GM18511 (cell line): ENCODE measurements at regions not wholly inside any gene's neighbourhood (a gene's known extent, or its start where the extent isn't known, plus 50 kb on each side); places are given as distances from the start of the nearest gene placed in this dataset.
"Not testable (repeated sequence)": the region's sequence is repeated elsewhere in the genome, so short reads cannot be mapped to it uniquely, and the experiment has no call there.

Source experiments
- ATAC-seq: cut with Tn5 transposase; IDR thresholded peaks from one replicate; pipeline ENCODE4 v1.9.1; 2021; ENCODE audit warnings: mild to moderate bottlenecking, moderate library complexity; ENCODE audit not compliant: unreplicated experiment

DNA sequence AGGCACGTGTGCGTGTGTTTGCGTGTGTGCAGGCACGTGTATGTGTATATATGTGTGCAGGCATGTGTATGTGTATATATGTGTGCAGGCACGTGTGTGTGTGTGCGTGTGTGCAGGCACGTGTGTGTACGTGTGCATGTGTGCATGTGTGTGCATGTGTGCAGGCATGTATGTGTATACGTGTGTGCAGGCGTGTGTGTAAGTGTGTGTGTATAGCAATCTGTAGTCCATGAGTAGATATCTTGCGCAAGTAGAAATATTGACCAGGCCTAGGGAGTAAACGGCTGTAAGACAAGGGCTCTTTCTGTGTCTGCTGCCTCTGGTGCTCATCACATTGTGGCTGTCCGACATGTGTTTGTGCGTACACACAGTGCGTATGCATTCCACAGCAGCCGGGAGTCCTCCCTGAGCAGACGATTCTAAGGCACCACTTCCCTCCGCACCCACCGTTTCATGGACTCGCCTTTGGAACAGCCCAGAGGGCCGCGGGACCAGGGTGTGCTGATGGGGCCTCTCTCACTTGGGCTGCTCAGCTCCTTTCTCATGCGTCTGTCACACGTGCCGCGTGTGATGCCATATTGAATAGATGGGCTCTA lies 167.6 kb downstream of the ERMARD start:
- ATAC-seq = no peak

DNA sequence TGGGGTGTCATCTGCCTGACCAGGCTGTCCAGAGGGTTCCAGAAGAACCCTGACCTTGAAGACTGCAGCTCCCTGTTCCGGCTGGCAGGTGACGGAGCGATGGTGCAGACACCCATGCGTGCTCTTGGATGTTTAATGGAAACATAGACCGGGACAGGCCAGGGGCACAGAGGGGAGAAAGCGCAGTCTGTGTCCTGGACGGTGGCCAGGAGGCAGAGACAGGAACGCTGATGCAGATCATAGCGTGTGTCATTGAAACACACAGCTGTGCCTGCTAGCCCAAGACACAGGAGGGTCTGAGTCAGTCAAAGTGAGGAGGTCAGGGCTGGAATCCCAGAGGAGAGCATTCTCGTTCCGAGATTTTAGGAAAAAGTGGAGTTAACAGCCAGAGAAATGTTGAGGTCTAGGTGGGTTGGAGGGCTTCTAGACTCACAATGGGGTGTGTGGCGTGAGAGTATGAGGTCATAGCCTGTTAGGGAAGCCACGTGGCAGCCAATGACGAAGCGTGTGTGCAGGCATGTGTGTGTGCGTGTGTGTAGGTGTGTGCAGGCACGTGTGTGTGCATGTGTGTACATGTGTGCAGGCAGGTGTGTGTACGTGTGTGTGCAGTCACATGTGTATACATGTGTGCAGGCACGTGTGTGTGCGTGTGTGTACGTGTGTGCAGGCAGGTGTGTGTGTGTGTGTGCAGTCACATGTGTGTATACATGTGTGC lies 167.0 kb downstream of the ERMARD start:
- ATAC-seq = no peak

DNA sequence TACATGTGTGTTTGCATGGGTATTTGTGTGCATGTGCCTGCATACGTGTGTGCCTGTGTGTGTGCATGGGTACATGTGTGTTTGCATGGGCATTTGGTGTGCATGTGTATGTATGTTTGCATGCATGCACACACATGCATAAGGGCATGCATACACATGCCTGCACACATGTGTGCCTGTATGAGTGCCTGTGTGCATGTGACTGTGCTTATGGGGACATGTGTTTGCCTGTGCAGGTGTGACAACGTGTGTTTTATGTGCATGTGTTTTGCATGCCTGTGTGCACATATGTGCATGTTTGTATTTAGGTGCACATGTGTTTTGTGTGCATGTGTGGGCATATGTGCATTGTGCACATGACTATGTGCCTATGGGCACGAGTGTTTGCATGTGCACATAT lies 165.7 kb downstream of the ERMARD start:
- ATAC-seq = no peak

DNA sequence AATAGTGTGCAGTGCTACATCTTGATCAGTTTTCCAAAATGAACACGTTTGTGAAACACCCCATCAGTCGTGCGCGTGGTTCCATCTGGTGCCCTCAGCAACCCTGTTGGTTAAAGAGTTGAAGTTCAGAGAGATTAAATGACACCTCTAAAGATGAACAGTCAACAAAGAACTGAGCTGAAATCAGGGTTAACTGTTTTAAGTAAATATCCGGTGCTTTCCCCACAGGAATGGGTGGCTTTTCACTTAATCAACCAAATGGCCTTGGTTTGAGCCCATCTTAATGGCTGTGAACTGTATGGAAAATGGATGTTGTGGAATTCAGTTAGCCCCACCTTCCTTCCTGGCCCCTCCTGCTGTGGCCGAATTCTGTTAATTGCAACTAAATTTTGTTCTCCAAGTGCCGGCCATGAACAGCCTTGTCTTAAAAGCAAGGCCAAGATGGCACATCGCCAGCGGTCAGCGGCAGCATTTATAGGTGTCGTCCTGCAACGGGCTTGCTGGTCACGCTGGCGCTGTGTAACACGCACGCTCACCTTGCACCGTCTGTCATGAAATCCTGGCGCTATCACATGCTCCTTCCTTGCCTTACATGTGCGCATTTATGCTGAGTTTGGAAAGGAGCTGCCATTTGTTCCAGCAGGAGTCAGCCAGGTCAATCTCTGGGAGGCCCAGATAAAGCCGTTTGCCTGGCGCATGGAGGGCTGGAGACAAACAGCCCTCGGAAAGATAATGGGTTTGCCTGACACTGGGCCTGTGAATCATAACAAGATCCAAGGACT lies 164.5 kb downstream of the ERMARD start:
- no peak for ATAC-seq

DNA sequence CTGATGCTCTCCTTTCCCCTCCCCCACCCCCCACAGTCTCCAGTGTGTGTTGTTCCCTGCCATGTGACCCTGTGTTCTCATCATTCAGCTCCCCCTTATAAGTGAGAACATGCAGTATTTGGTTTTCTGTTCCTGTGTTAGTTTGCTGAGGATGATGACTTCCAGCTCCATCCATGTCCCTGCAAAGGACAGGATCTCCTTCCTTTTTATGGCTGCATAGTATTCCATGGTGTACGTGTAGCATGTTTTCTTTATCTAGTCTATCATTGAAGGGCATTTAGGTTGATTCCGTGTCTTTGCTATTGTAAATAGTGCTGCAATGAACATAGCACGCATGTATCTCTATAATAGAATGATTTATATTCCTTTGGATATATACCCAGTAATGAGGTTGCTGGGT lies 162.3 kb downstream of the ERMARD start:
- not testable (repeated sequence) for ATAC-seq

DNA sequence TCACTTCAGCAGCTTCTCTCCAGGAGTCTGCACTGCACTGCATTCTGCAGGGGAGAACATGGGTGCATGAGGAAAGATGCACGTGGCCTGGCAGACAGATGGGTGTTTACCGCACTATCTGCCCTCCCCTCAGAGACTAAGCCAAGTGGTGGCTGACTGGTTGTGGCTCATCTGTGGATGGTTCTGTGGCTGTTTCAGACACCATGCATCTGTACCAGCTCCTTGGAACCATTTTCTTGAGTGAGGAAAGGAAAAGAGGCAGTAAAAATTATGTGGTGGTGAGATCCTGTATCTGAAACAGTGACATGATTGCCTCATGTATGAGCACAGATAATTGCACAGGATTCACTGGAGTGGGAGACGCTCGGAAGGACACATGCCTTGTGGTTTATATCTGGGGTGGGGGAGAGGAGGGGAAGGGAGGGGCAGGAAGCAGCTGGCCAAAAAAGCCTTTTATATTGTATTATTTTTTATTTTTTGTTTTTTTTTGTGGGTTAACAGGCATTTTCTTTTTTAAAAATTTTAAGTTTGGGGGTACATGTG lies 161.7 kb downstream of the ERMARD start:
- no peak for ATAC-seq

DNA sequence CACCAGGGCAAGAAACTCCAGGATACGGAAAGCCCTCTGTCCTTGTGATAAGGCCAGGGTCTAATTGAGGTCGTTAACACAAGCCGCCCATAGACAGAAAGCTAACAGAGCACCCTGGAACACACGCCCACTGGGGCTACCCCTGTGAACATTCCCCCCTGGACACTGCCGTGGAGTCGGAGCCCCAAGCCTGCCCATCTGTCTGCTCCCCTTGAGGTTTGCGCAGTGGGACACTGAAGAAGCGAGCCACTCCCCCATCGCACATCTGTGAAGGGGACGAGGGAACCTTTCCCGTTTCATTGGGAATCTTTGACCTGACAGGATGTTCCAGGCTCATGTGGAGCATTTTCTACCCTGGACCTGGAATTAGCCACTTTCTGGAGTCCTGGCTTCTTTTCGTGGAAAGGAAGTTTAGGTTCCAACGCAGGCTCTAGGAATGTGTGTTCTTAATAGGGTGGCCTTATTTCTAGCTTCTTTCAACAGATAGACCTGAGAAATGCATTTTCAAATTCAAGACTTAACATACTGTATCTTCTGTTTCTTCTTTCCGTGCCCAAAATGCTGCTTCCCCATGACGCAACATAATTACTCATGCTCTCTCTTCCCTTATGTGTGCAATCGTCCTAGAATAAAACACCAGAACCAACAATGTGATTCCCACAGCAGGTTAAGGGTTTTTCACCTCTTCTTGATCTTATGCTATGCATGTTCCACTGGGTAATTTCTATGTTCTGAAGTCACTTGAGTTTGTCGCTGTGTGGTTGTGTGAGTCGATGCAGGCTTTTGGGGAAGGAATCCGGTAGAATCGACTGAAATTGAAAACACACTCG lies 161.1 kb downstream of the ERMARD start:
- ATAC-seq = no peak

DNA sequence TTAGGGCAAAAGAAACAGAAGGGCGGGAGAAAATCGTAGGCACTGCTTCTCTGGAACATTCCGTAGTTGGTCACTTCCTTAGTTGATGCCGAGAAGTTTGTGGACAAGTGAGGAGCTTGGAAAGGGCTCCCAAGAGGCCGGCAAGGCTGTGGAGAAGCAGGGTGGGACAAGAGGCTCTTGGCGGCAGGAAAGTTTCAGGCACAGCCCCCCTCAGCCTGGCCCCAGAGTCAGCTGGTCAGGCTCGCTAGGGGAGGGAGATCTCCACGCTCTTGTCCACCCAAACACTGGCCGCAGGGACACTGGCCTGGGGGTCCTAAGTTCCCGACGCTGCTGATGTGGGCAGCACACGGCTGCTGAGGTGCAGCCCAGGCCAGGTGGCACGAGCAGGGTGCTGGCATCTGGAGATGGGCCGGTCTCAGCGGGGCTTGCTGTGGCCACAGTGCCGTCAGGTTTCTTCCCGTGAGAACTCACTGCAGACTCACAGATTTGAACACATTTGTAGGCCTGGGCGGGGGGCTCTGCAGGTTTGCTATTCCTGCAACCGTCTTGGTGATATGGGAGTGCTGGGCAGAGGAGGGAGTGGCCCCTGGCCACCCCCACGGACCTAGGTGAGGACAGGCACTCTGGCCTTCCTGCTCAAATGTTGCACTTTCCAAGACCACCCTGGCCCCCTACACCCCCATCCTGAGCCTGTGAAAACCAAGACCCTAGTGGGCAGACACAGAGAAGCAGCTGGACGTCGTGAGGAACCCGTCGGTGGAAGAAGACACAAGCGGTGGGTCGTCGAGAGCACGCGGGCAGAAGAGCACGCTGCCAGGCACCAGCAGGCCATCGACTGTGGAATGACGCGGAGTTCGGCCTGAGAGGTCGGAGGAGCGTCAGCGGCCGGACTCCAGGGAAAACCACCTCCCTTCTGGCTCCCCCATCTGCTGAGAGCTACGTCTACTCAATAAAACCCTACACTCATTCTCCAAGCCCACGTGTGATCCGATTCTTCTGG lies 160.1 kb downstream of the ERMARD start:
- ATAC-seq = no peak

DNA sequence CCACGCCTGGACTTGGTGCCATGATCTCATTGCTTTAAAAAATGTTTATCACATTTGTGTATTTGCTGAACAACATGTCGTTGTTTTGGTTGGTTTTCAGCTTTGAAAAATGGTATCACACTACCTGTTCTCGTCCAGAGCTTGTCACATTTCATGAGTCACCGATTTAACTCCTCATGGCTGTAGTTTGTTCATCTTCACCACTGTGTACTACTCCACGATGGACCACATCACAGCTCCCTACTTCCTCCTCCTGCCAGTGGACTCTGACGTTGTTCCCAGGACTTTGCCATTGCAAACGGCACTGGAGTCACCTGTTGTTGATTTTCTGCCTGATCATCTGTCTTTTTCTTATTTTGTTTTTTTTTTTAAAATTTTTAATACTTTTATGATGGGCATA lies 157.7 kb downstream of the ERMARD start:
- ATAC-seq = no peak

DNA sequence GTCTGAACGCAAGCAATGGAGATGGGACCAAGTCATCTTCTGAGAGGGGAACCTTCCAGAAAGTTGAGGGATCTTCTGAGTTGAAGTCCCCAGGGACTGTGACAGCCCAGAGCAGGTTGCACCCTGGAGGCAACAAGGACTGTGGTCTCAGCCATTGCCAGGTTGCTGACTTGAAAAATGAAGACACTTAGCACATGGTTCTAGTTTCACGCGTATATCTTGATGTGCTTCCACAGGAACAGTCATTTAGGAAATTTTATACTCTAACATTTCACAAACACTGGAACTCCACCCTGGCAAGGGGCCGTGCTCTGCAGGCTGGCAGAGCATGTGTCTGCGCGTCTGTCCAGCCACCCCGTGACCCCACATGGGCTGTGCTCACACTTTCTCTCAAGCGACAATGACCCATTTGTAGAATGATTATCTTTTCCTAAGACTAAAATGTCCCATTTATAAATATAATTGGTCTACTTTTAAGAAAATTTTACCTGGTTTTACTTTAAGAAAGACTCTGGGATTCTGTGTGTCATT lies 157.0 kb downstream of the ERMARD start:
- no peak for ATAC-seq

DNA sequence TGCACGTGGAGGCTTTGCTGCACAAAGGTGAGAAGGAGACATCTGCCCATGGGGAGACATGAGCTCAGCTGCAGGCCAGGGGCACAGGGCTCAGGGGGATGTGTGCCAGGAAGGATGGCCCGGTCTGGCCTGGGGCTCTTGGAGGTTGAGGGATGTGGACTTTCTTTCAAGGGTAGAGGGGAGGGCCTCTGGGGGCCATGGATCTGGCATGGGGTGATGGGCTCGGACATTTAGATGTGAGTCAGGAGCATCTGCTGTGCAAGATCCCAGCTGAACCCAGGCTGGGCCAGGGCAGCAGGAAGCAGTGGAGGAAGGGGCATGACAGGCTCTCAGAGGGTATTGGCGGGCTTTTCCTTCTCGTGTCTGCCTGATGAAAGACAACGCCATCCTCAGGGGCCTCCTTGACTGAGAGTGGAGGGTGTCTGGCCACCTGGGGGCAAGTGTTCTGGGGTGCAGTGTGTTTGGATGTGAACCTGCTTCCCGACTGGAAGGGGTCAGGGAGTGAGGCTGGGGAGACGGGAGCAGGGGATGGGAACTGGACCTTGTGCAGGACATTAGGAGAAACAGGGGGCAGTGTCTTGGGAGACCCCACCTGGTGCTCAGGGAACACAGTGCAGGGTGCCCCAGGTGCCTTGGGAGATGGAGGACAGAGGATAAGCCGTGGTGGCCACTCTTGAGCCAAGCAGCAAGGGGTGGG lies 156.1 kb downstream of the ERMARD start:
- ATAC-seq = no peak

DNA sequence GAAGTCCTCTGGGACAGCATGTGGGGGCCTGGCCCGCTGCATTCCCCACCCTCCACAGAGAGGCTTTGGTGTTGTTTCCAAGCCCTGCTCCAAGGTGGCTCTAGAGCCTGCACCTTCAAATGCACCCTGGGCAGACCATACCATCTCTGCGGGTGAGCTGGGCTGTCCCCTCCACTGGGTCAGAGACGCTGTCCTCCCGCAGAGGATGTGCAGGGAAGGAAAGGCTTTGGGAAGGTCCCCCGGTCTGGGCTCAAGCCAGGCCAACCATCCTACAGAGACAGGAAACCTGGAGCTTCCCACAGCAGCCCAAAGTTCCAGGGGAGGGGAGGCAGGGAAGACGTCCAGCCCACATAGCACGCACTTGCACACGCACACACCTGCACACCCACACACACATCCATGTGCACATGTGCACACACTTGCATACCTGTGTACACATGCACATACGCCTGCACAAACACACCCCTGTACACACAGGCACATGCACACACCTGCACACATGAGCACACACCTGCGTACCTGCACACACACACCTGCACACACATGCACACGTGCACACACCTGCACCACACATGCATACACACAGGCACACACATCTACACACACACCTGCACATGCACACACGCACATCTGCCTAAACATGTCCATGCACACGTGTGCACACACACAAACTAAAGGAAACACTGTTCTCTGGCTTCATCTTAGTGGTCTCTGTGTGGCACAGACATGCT lies 155.4 kb downstream of the ERMARD start:
- ATAC-seq = no peak

DNA sequence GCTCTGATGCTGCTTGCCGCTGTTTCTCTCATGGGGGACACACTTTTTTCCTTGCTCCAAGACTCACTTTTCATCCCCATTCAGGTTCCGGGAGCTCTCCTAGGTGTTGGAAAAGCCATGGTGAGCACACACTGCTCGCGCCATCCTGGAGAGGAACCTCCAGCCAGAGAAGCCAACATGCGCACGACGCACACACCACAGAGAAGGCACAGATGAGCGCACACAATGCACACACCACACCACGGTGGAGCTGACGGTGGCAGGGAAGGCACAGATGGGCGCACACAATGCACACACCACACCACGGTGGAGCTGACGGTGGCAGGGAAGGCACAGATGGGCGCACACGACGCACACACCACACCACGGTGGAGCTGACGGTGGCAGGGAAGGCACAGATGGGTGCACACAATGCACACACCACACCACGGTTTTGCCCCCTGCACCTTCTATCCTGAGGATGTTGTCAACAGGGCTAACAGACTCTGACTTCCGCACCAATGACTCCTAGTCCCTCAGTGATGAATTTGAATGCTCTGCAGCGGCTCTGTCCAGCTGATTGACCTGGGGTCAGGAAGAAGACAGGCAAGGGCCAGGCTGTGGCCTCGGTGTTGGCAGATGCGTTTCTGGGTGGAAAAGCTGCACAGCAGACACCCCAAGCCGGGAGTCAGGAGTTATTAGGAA lies 154.7 kb downstream of the ERMARD start:
- ATAC-seq = no peak

DNA sequence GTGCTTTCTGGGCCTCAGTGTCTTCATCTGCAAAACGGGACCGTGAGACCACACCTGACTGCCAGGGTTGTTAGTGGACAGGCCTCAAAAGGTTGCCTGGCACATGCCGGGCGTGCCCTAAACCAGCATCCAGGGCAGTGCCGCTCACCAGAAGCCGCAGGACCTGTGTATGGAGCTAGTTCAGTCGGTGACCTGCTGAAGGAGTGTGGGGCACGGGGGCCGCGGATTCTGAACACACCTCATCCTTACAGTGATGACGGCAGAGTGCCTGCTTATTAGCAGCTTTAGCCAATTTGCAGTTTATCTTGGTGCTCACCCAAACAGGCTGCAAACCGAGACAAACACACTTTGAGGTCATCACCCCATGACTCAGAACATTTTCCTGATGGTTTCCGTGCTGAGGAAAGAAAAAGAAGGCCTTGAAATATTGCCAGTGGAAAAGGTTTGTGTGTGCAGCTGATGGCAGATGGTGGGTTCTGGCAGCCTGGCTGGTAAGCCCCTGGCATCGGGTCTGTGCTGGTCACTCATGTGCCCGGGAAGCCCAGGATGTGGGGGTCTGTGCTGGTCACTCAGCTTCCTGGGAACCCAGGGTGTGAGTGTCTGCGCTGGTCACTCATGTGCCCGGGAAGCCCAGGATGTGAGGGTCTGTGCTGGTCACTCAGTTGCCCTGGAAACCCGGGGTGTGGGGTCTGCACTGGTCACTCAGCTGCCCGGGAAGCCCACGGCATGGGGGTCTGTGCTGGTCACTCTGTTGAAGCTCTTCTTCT lies 153.8 kb downstream of the ERMARD start:
- no peak for ATAC-seq

DNA sequence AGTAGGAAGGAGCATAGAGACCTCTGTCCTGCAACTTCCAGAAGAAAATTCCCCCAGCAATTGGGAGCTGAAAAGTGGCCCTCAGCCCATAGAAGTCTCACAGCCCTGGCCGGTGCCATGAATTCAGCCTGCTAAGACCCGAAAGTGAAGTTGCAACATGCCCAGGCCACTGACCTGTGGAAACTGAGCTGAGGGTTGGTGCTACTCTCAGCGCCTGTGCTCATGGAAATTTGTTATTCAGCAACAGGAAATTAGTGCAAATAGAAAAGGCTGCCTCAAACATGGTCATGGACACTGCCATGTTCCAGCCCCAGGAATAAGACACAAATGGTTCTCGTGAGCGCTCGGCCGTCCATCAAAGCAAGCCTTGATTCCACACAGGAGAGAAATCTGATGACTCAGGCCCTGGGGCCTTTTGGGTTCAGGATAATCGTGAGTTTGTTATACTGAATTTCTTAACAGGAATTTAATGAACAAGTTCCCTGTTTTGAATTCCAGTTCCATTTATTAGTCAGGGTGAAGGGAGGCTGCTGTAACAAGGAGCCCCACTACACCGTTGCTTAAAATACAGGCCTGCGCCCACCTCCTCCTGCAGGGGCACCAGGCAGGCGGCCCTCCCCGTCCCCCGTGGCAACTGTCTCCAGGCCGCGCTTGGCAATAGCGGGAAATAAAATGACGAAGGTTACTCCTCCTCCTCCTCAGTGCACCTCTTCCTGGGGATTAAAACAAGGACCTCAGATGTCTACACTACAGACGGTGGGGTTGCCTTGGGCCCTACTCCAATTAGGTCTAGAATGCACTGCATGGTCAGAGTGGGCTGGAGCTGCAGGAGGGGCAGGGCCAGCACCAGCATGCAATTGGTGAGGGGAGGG lies 152.9 kb downstream of the ERMARD start:
- ATAC-seq = no peak

DNA sequence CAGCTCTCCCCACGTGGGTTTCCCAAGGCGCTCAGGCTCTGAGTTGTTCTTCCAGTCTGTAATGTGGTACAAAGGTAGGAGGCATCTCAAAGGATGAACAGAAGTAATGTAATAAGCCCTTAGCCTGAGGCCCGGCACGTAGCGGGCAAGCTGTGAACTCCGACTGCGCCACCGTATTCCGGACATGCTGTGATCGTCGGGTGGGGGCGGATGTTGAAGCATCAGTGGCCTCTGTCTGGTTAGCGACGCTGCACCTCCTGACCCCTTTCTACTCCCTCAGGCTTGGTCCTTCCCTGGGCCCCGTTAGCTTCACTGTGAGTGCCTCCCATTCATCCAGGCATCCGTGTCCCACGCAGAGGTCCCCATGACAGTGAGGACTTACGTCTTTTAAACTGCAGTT lies 151.7 kb downstream of the ERMARD start:
- no peak for ATAC-seq
